SK-N-SH (cell line): ENCODE measurements at regions not wholly inside any gene's neighbourhood (a gene's known extent, or its start where the extent isn't known, plus 50 kb on each side); places are given as distances from the start of the nearest gene placed in this dataset.

Source experiments
- CTCF ChIP-seq: fragments of 200-600 bp; sonication (generic); IDR thresholded peaks from 2 replicates; pipeline ENCODE4 v1.6.1; 2017; ENCODE audit warnings: antibody characterized with exemption, mild to moderate bottlenecking, moderate library complexity
- EP300 ChIP-seq, 2 experiments: IDR thresholded peaks; 2 replicates each; pipeline versions ENCODE4 v1.4.0 to v1.6.1; 2012; ENCODE audit warnings: borderline replicate concordance in 1 of 2, low read depth in 1 of 2, low read length in 1 of 2
- EZH2phosphoT487 ChIP-seq: fragments of 200-600 bp; sonication (generic); IDR thresholded peaks from 2 replicates; pipeline ENCODE4 v1.6.1; 2017; ENCODE audit warnings: low read depth, mixed run types, mild to moderate bottlenecking, antibody characterized with exemption, moderate library complexity, borderline replicate concordance
- GABPA ChIP-seq: IDR thresholded peaks from 2 replicates; pipeline ENCODE4 v1.4.0; 2012; ENCODE audit warnings: low read depth, mild to moderate bottlenecking
- RAD21 ChIP-seq: IDR thresholded peaks from 2 replicates; pipeline ENCODE4 v1.6.1; 2012; ENCODE audit warnings: mild to moderate bottlenecking, low read length
- REST ChIP-seq: IDR thresholded peaks from 2 replicates; pipeline ENCODE4 v1.6.1; 2012; ENCODE audit warnings: mild to moderate bottlenecking, low read depth, low read length, moderate library complexity
- RFX5 ChIP-seq: IDR thresholded peaks from 2 replicates; pipeline ENCODE4 v1.6.1; 2012; ENCODE audit warnings: mild to moderate bottlenecking, improper control_type of control experiment, low read length
- SMC3 ChIP-seq: IDR thresholded peaks from 2 replicates; pipeline ENCODE4 v1.6.1; 2012; ENCODE audit warnings: low read depth, low read length, improper control_type of control experiment
- TAF1 ChIP-seq: IDR thresholded peaks from 2 replicates; pipeline ENCODE4 v1.6.1; 2012; ENCODE audit warnings: low read depth, mild to moderate bottlenecking, low read length, moderate library complexity, borderline replicate concordance
- TCF12 ChIP-seq: IDR thresholded peaks from 2 replicates; pipeline ENCODE4 v1.4.0; 2012
- YY1 ChIP-seq: IDR thresholded peaks from 2 replicates; pipeline ENCODE4 v1.4.0; 2012; ENCODE audit warnings: low read depth, mild to moderate bottlenecking

DNA sequence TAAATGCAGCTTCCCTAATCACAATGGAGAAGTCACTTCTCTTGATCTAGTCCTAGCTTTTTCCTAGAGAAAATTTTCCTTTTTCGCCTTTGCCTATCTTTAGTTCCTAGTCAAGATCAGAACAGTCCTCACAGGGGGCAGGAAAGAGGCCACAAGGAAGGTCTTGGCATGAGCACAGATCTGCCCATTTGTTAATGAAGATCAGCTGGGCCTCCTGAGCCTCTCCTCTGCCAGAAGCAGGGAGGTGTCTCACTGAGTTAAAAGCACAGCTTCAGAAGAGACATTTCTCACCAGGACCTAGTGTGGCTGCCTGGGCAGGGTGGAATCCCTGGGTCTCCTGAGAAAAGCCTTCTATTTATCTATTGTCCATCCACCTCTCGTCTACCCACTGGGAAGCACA, 357.8 kb downstream of the TMEM38B start:
- TF ChIP-seq CTCF (no peak), GABPA (no peak), TCF12 (no peak), EP300 (IDR thresholded peaks at IDR 0.05; ENCODE audit: borderline replicate concordance in 1 of 2, low read depth in 1 of 2, low read length in 1 of 2) (no peak), SMC3 (no peak), REST (no peak), YY1 (no peak), TAF1 (no peak), EZH2phosphoT487 (no peak), RAD21 (no peak), RFX5 (no peak)
